ENCODE measurements at regions not wholly inside any gene's neighbourhood (a gene's known extent, or its start where the extent isn't known, plus 50 kb on each side); places are given as distances from the start of the nearest gene placed in this dataset.

DNA sequence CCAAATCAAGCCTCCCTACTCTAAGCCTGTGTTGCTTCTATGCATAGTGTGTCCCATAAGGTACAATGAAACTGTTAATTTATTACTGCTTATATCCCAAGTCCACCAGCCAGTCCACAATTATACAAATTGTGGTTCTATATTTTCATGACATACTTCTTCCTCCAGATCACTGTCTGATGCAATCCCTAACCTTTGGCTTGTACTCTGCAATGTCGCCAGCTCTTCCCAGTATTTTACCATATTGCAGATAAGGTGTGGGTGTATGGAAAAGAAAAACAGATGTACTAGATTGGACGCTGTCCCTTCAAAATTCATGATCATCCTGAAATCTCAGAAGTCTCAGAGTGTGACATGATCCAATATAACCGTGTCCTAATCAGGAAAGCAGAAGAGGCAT is 286.2 kb downstream of the GASK1B start:
- H3K9me3 Mint-ChIP-seq, result no peaks in the 10 kb centered on the region
- no peak overlapping the region for H3K4me3 Mint-ChIP-seq
- no peaks in the 10 kb centered on the region for H3K4me1 Mint-ChIP-seq
- no peaks in the 10 kb centered on the region for H3K27me3 Mint-ChIP-seq (ENCODE audit: low read depth)
- H3K36me3 Mint-ChIP-seq (ENCODE audit: low read depth), result no peaks in the 10 kb centered on the region
- no peak overlapping the region for H3K27ac Mint-ChIP-seq (ENCODE audit: unreplicated experiment)
- no peak for DNase-seq (ENCODE audit: low read depth, low spot score)
- TF ChIP-seq, protein P1, sequence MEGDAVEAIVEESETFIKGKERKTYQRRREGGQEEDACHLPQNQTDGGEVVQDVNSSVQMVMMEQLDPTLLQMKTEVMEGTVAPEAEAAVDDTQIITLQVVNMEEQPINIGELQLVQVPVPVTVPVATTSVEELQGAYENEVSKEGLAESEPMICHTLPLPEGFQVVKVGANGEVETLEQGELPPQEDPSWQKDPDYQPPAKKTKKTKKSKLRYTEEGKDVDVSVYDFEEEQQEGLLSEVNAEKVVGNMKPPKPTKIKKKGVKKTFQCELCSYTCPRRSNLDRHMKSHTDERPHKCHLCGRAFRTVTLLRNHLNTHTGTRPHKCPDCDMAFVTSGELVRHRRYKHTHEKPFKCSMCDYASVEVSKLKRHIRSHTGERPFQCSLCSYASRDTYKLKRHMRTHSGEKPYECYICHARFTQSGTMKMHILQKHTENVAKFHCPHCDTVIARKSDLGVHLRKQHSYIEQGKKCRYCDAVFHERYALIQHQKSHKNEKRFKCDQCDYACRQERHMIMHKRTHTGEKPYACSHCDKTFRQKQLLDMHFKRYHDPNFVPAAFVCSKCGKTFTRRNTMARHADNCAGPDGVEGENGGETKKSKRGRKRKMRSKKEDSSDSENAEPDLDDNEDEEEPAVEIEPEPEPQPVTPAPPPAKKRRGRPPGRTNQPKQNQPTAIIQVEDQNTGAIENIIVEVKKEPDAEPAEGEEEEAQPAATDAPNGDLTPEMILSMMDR (conservative IDR thresholded peaks at IDR 0.05), result no peak

DNA sequence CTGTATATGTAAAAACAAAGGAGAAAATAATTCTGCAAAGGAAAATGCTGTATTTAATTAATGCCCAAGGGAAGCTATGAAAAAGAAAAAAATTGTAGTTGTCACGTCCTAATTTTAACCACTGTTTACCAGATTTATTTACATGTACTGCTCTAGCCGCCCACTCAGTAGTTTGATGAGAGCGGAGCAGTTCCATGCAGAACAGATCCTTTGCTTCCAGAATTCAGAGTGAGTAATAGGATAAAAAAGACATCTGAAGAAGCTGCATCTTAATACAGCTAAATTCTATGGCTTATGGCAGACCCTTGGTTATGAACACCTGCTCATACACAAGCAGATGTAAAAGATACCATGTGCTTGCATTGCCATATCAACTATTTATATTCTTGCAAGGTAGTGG is 287.0 kb downstream of the GASK1B start:
- H3K9me3 Mint-ChIP-seq, result no peaks in the 10 kb centered on the region
- H3K27ac Mint-ChIP-seq (ENCODE audit: unreplicated experiment), result no peak overlapping the region
- H3K4me1 Mint-ChIP-seq, result no peaks in the 10 kb centered on the region
- no peaks in the 10 kb centered on the region for H3K36me3 Mint-ChIP-seq (ENCODE audit: low read depth)
- H3K4me3 Mint-ChIP-seq, result no peak overlapping the region
- TF ChIP-seq, protein P1 (conservative IDR thresholded peaks at IDR 0.05), result no peak
- no peaks in the 10 kb centered on the region for H3K27me3 Mint-ChIP-seq (ENCODE audit: low read depth)
- no peak for DNase-seq (ENCODE audit: low read depth, low spot score)

DNA sequence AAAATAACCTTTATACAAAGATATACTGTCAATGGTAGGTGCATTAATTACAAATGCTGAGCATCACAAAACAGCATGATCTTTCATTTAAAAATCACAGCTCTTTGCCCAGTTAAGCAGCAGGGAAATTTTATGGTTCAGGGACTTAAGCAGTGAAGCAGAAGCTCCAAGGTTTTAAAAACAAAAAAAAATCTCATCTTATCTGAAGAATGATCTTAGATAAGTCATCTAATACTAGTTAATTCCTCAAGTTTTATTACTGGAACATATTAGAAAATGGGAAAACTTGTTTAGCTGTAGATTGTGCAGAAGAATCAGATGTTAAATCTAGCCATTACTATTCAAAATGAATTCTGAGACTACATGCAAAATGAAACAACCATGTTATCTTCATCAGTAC is 289.9 kb downstream of the GASK1B start:
- Mint-ChIP-seq H3K36me3 (ENCODE audit: low read depth) (no peaks in the 10 kb centered on the region), H3K4me3 (no peak overlapping the region), H3K9me3 (no peaks in the 10 kb centered on the region), H3K4me1 (no peaks in the 10 kb centered on the region), H3K27ac (ENCODE audit: unreplicated experiment) (no peak overlapping the region), H3K27me3 (ENCODE audit: low read depth) (no peaks in the 10 kb centered on the region)
- TF ChIP-seq, protein P1 (conservative IDR thresholded peaks at IDR 0.05), result no peak
- DNase-seq (ENCODE audit: low read depth, low spot score), result no peak

DNA sequence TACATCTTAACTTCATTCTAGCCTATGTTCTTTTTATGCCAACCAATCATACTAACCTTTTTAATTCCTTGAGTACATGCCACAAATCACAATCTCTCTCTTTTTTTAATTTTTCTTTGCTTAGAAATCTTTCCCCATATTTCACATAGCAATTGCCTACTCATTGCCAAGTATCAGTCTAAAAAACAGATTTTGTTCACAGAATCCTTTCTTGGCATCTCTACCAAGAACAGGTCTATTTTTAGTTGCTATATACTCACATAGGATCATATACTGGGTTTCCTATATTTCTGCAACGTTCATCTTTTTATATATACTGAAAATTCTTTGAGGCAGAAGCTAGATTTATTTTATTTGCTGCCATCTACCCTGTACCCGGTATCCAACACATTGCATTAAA is 292.1 kb downstream of the GASK1B start:
- Mint-ChIP-seq H3K4me1 (no peaks in the 10 kb centered on the region), H3K9me3 (peaks cover 3% of the 10 kb centered on the region), H3K27me3 (ENCODE audit: low read depth) (no peaks in the 10 kb centered on the region), H3K27ac (ENCODE audit: unreplicated experiment) (no peak overlapping the region), H3K36me3 (ENCODE audit: low read depth) (no peaks in the 10 kb centered on the region), H3K4me3 (no peak overlapping the region)
- no peak for DNase-seq (ENCODE audit: low read depth, low spot score)
- TF ChIP-seq, protein P1 (conservative IDR thresholded peaks at IDR 0.05), result no peak

DNA sequence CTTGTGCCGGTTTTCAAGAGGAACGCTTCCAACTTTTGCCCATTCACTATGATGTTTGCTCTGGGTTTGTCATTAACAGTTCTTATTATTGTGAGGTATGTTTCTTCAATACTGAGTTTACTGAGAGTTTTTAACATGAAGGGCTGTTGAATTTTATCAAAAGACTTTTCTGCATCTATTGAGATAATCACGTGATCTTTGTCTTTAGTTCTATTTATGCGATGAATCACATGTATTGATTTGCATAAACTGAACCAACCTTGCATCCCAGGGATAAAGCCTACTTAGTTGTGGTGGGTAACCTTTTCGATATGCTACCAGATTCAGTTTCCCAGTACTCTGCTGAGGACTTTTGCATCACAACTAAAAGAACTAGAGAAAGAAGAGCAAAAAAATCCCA is 318.0 kb downstream of the GASK1B start:
- Mint-ChIP-seq H3K9me3 (no peaks in the 10 kb centered on the region), H3K27ac (ENCODE audit: unreplicated experiment) (no peak overlapping the region), H3K4me1 (no peaks in the 10 kb centered on the region), H3K4me3 (no peak overlapping the region), H3K27me3 (ENCODE audit: low read depth) (no peaks in the 10 kb centered on the region), H3K36me3 (ENCODE audit: low read depth) (no peaks in the 10 kb centered on the region)
- TF ChIP-seq, protein P1 (conservative IDR thresholded peaks at IDR 0.05), result no peak
- no peak for DNase-seq (ENCODE audit: low read depth, low spot score)

DNA sequence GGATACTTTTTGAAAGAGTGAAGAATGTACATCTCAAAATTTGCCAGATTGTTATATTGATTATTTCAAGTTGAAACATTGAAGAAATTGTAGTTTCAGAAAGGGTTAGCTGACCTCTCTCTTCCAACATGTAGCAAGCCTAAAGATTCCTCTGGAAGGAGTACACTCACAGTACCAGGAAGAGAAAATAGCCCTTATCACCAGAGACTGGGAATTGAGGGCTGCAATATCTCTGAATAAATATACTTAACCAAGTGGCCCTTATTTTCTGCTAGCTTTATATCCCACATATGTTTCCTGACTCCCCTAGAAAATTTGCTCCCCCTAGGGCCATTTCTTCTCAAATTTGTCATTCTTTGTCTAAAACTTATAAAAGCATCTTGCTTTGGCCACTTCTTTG is 332.2 kb downstream of the GASK1B start:
- no peaks in the 10 kb centered on the region for H3K27me3 Mint-ChIP-seq (ENCODE audit: low read depth)
- no peaks in the 10 kb centered on the region for H3K9me3 Mint-ChIP-seq
- no peaks in the 10 kb centered on the region for H3K36me3 Mint-ChIP-seq (ENCODE audit: low read depth)

More for the DNA sequence above, 332.2 kb downstream of the GASK1B start:
- H3K4me3 Mint-ChIP-seq, result no peak overlapping the region
- H3K27ac Mint-ChIP-seq (ENCODE audit: unreplicated experiment), result no peak overlapping the region
- H3K4me1 Mint-ChIP-seq, result no peaks in the 10 kb centered on the region
- DNase-seq (ENCODE audit: low read depth, low spot score), result no peak
- TF ChIP-seq, protein P1 (conservative IDR thresholded peaks at IDR 0.05), result no peak
